GM19025 (cell line): ENCODE measurements at regions not wholly inside any gene's neighbourhood (a gene's known extent, or its start where the extent isn't known, plus 50 kb on each side); places are given as distances from the start of the nearest gene placed in this dataset.

Experiments used
- ATAC-seq: cut with Tn5 transposase; IDR thresholded peaks from one replicate; pipeline ENCODE4 v1.9.1; 2021; ENCODE audit warnings: mild to moderate bottlenecking, low read depth, moderate library complexity; ENCODE audit not compliant: unreplicated experiment

GRCh38 chr6:21371676-21372171 is 221.8 kb upstream of the SOX4 start:
- ATAC-seq: no peak

GRCh38 chr6:21375151-21376116 is 218.1 kb upstream of the SOX4 start:
- peak; percentile 86 for ATAC-seq

DNA sequence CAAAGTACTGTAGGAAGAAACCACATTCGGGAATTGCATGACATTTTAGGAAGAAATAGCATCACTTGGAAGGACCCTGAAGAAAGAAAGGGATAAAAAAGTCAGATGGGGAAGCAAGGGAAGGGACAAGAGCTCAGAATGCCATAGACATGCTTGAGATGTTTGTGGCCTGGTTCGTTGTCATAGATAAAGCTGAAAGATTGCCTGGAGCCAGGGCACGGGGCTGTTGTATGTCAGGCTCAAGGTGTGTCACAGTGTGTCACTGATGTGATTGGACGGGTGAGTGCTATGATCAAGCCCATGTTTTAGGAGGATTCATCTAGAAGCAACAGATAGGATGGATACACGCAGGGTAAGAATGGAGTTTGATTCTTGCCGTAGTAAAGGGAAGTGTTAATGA is 216.2 kb upstream of the SOX4 start:
- ATAC-seq: no peak

DNA sequence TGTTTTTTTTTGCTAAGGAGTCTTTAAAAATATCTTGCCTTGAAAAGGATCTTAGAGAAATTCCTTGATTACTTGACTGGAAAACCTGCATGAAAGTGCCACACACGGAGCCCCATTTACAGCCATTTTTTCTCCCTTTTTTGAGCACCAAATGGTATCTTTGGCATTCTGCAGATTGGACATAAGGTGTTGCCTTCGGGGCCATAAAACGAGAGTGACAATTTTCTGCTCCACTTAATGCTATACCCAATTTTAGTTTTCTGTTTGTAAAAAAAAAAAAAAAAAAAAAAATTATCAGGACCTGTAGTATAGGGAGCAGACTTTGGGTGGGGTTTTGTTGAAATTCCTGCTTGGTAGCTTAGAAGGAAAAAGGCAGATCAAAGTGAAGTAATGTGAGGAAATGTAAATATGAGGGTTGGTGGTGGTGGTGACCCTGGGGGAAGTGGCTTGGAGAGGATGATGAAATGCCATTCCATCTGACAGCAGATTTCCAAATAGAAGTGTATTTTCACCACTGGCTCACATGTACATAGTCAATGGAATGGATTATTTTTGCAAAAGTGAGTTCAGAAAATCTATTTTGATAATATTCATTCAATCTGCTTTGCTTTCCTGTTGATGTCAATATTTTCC is 212.1 kb upstream of the SOX4 start:
- no peak for ATAC-seq

DNA sequence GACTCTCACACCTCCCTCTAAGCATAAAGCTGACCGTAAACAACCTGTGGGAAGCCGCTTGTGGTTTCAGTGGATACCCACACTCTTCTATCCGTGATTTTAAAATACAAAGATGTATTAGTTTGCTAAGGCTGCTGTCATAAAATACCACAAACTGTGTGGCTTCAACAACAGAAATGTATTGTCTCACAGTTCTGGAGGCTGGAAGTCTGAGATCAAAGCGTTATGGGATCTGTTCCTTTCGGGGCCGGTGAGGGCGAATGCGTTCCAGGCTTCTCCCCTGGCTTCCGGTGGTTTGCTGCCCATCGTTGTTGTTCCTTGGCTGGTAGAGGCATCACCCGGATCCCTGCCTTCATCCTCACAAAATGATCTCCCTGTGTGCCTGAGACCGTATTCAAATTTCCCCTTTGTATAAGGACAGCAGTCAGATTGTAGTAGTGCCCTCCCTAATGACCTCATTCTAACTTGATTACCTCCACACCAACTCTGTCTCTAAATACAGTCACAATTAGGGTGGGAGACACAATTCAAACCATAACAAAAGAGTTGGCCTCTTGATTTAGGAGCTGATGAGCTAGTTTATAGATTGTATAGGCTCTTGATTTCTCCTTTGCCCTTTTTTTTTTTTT is 210.6 kb upstream of the SOX4 start:
- no peak for ATAC-seq

- ATAC-seq: no peak
Observed at GRCh38 chr6:21383450-21384085, 210.0 kb upstream of the SOX4 start.

- no peak for ATAC-seq
Observed at GRCh38 chr6:21384216-21384615, 209.3 kb upstream of the SOX4 start.

DNA sequence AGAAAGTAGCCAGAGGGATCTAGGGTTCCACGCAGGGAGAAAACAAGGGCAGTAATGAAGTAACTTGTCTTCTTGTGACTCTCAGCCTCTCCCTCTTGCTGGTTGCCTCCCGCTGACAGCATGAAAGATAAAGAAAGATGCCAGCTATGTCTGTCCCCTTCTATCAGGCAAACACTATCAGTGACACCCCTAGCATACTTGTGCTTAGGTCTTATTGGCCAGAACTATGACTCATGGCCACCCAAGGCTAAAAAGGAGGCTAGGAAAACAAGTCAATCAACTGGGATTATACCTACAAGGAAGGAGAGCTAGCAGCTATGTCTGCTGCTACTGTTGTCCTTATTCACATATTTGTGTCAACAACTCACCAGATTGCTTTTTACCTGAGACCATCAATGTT is 206.8 kb upstream of the SOX4 start:
- ATAC-seq: no peak

DNA sequence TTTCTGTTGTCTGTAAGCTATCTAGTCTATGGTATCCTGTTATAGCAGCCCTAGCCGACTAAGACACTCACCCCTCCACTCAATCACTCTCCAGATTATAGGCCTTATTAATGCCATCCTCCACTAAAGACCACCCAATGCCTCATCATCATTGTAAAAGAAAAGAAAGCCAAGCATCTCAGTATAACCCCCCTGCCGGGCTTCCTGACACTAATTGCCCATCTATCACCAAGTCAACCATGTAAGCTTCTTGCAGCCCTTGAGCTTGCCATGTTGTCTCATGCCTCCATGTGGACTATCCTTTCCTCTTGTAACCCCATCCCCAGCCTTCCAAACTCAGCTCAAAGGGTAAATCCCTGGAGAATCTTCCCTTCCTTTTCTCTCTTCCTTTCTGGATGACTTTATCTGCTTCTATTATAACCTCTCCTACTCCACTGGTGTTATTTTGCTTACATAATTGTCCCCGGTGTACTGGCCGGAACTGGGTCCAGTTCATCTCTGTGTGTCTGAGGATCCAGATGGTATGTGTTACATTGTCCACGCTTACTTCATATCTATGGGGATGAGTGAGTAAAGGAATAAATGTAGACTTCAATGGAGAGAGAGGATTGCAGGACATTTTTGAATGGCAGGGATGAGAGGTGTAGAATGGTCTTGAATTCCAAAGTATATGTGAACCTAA is 202.9 kb upstream of the SOX4 start:
- no peak for ATAC-seq

GRCh38 chr6:21392177-21392576 is 201.4 kb upstream of the SOX4 start:
- ATAC-seq: no peak

DNA sequence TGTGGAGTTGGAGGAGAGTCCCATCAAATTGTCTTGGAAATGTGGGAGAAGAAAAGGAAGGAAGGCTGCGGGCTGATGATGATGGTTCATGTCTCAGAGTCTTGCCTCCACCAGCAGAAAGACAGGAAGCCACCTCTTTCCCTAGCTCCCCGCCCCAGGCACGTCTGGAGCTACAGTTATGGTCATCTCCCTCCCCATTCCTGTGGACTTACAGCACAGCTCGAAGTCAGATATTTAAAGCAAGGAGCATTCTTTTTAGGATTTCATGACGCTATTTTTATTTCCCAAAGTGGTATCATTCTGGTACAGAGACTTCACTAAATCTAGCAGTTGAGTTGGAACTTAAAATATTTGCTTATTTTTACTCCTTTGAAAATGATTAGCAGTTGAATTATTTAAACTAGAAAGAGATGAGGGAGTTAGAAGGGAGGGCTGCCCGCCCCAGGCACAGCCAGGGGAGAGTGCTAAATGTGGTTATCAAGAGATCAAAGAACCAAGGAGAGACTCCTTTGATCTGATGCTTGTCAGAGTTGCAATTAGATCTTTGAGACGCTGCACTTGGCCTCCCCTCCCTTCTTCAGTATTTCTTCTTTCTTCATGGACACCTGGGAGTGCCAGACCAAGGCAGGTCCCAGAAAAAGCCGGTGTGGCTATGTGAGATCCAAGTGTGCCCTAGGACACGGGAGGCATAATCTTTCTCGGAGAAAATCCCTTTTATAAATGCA is 199.9 kb upstream of the SOX4 start:
- no peak for ATAC-seq

- ATAC-seq: no peak
Observed at GRCh38 chr6:21395121-21395520, 198.4 kb upstream of the SOX4 start.

- no peak for ATAC-seq
Observed at GRCh38 chr6:21396313-21396712, 197.2 kb upstream of the SOX4 start.

GRCh38 chr6:21398741-21399325 is 194.7 kb upstream of the SOX4 start:
- no peak for ATAC-seq

DNA sequence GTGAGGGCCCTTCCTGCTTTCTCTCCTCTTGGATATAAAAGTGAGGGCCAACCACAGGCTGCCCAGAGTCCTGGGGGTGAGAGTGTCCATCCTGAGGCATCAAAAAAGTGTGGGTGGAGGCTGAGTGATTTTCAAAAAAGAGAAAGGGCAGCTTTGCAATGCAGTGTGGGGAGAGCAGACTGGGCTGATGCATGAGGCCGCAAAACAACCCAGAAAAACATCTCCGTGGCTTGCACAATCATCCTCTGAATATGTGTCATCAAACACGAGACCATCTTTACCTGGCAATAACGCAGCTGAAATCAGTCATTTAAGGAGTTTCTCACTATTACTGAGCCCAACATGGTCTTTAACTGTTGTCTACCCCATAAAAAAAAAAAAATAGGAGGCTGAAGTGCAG is 191.2 kb upstream of the SOX4 start:
- ATAC-seq: peak; percentile 61

DNA sequence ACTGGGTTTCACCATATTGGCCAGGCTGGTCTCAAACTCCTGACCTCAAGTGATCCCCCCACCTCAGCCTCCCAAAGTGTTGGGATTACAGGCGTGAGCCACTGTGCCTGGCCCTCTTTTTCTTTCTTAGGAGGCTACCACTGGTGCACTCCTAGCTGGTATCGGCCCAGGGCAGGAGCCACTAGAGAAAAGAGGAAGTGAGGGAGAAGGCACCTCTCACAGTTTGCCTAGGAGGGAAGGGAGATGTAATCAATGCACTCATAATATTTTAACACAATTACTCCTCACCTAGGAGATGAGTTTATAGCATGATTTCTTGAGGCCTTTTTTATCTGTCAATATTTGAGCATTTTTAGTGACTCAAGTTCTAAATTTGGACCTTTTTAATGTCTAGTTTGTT is 189.0 kb upstream of the SOX4 start:
- ATAC-seq: no peak

- ATAC-seq: no peak
Observed at GRCh38 chr6:21406316-21406715, 187.2 kb upstream of the SOX4 start.

GRCh38 chr6:21409231-21409630 is 184.3 kb upstream of the SOX4 start:
- ATAC-seq: no peak

- ATAC-seq: no peak
Observed at GRCh38 chr6:21413428-21413827, 180.1 kb upstream of the SOX4 start.
